PC-3 (cell line): ENCODE measurements at regions not wholly inside any gene's neighbourhood (a gene's known extent, or its start where the extent isn't known, plus 50 kb on each side); places are given as distances from the start of the nearest gene placed in this dataset.

Source experiments
- ATAC-seq: fragments of 200-7000 bp; cut with Tn5 transposase; 2 replicates; pipeline ENCODE4 v1.9.1; 2020; ENCODE audit warnings: mild to moderate bottlenecking, moderate library complexity
- BruUV-seq: library from RNA; stranded (reverse); fragments of 400-500 nt; replicated peaks from 2 replicates; lab custom pipeline; 2021; lab: Mats Ljungman, UMichigan
- CTCF ChIA-PET: fragments of 300-600 bp; sonication (Branson Sonifier 250); formaldehyde crosslinking; loops from one replicate; lab custom pipeline; 2022; ENCODE audit warnings: antibody characterized with exemption; lab: Charles Lee
- POLR2A ChIA-PET: fragments of 300-600 bp; sonication (Branson Sonifier 250); formaldehyde crosslinking; loops from one replicate; lab custom pipeline; 2022; ENCODE audit warnings: antibody characterized with exemption; ENCODE audit not compliant: unreplicated experiment; lab: Charles Lee
- DNase-seq: peaks from one replicate; pipeline ENCODE4 v3.0.0-alpha.2; 2015
- H2AFZ ChIP-seq: fragments of 300-600 bp; sonication (generic); 2 replicates; pipeline ENCODE4 v1.6.0; 2016; ENCODE audit warnings: antibody characterized with exemption, low read length
- H3F3A ChIP-seq: fragments of 300-600 bp; sonication (generic); one replicate; pipeline ENCODE4 v1.6.0; 2017; ENCODE audit warnings: antibody characterized with exemption, low read length, control low read depth, mild to moderate bottlenecking; ENCODE audit not compliant: unreplicated experiment
- H3K27ac ChIP-seq: fragments of 300-600 bp; sonication (generic); 2 replicates; pipeline ENCODE4 v1.5.1; 2016; ENCODE audit warnings: mild to moderate bottlenecking, low read length
- H3K27me3 ChIP-seq: fragments of 300-600 bp; sonication (generic); 2 replicates; pipeline ENCODE4 v1.6.1; 2016; ENCODE audit warnings: low read length, mixed read lengths
- H3K36me3 ChIP-seq: fragments of 300-600 bp; sonication (generic); 2 replicates; pipeline ENCODE4 v1.6.1; 2016; ENCODE audit warnings: low read depth, mixed run types, low read length, mixed read lengths
- H3K4me1 ChIP-seq: fragments of 300-600 bp; sonication (generic); 2 replicates; pipeline ENCODE4 v1.5.1; 2016; ENCODE audit warnings: low read length; ENCODE audit not compliant: insufficient read depth
- H3K4me2 ChIP-seq: fragments of 300-600 bp; sonication (generic); 2 replicates; pipeline ENCODE4 v1.6.0; 2016; ENCODE audit warnings: low read length
- H3K4me3 ChIP-seq: fragments of 300-600 bp; sonication (generic); 2 replicates; pipeline ENCODE4 v1.5.1; 2016; ENCODE audit warnings: mild to moderate bottlenecking, low read length, mixed read lengths
- H3K79me2 ChIP-seq: fragments of 300-600 bp; sonication (generic); 2 replicates; pipeline ENCODE4 v1.6.1; 2017; ENCODE audit warnings: low read length, mixed read lengths
- H3K9ac ChIP-seq: fragments of 300-600 bp; sonication (generic); 2 replicates; pipeline ENCODE4 v1.6.0; 2016; ENCODE audit warnings: mild to moderate bottlenecking, low read length
- H3K9me2 ChIP-seq: fragments of 300-600 bp; sonication (generic); replicated peaks from 2 replicates; pipeline ENCODE4 v1.6.1; 2016; ENCODE audit warnings: mixed run types, low read length, mixed read lengths
- H3K9me3 ChIP-seq: fragments of 300-600 bp; sonication (generic); 2 replicates; pipeline ENCODE4 v1.6.1; 2016; ENCODE audit warnings: low read length, mixed read lengths
- H4K20me1 ChIP-seq: fragments of 300-600 bp; sonication (generic); 2 replicates; pipeline ENCODE4 v1.6.1; 2016; ENCODE audit warnings: low read length, mixed read lengths
- EZH2 ChIP-seq: fragments of 300-600 bp; sonication (generic); IDR thresholded peaks from one replicate; pipeline ENCODE4 v1.6.1; 2017; ENCODE audit warnings: antibody characterized with exemption, mild to moderate bottlenecking, low read length; ENCODE audit not compliant: unreplicated experiment
- EZH2phosphoT487 ChIP-seq: fragments of 300-600 bp; sonication (generic); IDR thresholded peaks from 2 replicates; pipeline ENCODE4 v1.6.1; 2018; ENCODE audit warnings: mild to moderate bottlenecking, antibody characterized with exemption, low read length, borderline replicate concordance
- intact Hi-C: fragments of 100-400 bp; cut with micrococcal nuclease; formaldehyde crosslinking; loops from 2 replicates; pipeline ENCODE4 v1.9.0; 2023
- TF ChIP-seq, protein P1 (sequence below): fragments of 300-600 bp; sonication (generic); conservative IDR thresholded peaks from 2 replicates; pipeline ENCODE4 v1.5.1; 2017; ENCODE audit warnings: antibody characterized with exemption, low read depth, mild to moderate bottlenecking, low read length

- no peak overlapping the region for H3K9ac ChIP-seq
- DNase-seq, result no peak
- H2AFZ ChIP-seq, result no peak overlapping the region
- no peaks in the 10 kb centered on the region for H3K36me3 ChIP-seq
- H3F3A ChIP-seq, result no peaks in the 10 kb centered on the region
- no peak overlapping the region for H3K4me3 ChIP-seq
- no peaks in the 10 kb centered on the region for H3K9me2 ChIP-seq
- intact Hi-C loops, result no loop called here
- no peak for ATAC-seq
- H4K20me1 ChIP-seq, result no peaks in the 10 kb centered on the region
- ChIA-PET CTCF (no interaction called here), POLR2A (no interaction called here)
- peaks cover 9% of the 10 kb centered on the region for H3K27me3 ChIP-seq
- H3K4me1 ChIP-seq, result no peaks in the 10 kb centered on the region
- no peak overlapping the region for H3K4me2 ChIP-seq
- TF ChIP-seq, protein P1, sequence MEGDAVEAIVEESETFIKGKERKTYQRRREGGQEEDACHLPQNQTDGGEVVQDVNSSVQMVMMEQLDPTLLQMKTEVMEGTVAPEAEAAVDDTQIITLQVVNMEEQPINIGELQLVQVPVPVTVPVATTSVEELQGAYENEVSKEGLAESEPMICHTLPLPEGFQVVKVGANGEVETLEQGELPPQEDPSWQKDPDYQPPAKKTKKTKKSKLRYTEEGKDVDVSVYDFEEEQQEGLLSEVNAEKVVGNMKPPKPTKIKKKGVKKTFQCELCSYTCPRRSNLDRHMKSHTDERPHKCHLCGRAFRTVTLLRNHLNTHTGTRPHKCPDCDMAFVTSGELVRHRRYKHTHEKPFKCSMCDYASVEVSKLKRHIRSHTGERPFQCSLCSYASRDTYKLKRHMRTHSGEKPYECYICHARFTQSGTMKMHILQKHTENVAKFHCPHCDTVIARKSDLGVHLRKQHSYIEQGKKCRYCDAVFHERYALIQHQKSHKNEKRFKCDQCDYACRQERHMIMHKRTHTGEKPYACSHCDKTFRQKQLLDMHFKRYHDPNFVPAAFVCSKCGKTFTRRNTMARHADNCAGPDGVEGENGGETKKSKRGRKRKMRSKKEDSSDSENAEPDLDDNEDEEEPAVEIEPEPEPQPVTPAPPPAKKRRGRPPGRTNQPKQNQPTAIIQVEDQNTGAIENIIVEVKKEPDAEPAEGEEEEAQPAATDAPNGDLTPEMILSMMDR, result no peak
- TF ChIP-seq EZH2 (no peak), EZH2phosphoT487 (no peak)
- no TSS peak for BruUV-seq
- no peaks in the 10 kb centered on the region for H3K79me2 ChIP-seq
- no peaks in the 10 kb centered on the region for H3K9me3 ChIP-seq
- H3K27ac ChIP-seq, result no peak overlapping the region
Measured at GRCh38 chr3:135451037-135451785, 514.3 kb upstream of the PPP2R3A start.

- CTCF ChIA-PET, result no interaction called here
- ATAC-seq, result no peak
- Histone ChIP-seq H3K4me1 (no peaks in the 10 kb centered on the region), H4K20me1 (no peaks in the 10 kb centered on the region), H3K4me3 (no peak overlapping the region), H3K9me2 (no peaks in the 10 kb centered on the region), H3K4me2 (no peak overlapping the region), H3F3A (no peaks in the 10 kb centered on the region), H3K27ac (no peak overlapping the region), H3K79me2 (no peaks in the 10 kb centered on the region), H3K36me3 (no peaks in the 10 kb centered on the region), H3K9ac (no peak overlapping the region), H3K9me3 (no peaks in the 10 kb centered on the region), H3K27me3 (peaks cover 25% of the 10 kb centered on the region), H2AFZ (no peak overlapping the region)
- no TSS peak for BruUV-seq
- DNase-seq, result no peak
- TF ChIP-seq, protein P1, result no peak
- TF ChIP-seq EZH2phosphoT487, result no peak
- TF ChIP-seq EZH2, result no peak
- intact Hi-C loops, result no loop called here
- POLR2A ChIA-PET, result no interaction called here
Measured at GRCh38 chr3:135452881-135453280, 512.6 kb upstream of the PPP2R3A start.

DNA sequence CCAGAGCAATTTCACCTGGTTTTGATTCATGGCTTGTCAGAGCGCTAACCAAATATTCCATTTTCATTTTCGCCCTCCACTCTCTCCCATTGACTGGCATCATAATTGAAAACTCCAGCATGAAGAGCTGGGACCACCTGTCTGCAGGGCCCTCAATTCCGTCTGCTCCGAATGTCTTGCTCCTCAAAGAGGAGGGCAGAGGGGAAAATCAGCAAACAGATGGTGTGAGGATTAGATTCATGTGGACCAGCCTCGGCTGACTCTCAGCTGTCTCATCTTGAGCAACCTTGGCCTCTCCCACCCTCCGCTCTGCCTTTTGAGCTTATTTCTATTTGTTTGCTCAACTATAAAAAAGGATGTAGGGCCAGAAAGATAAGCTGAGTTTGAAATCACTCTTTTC, 512.2 kb upstream of the PPP2R3A start:
- no peak overlapping the region for H3K9ac ChIP-seq
- no peaks in the 10 kb centered on the region for H4K20me1 ChIP-seq
- no peaks in the 10 kb centered on the region for H3K36me3 ChIP-seq
- H3K27me3 ChIP-seq, result peaks cover 28% of the 10 kb centered on the region
- no peaks in the 10 kb centered on the region for H3K9me2 ChIP-seq
- H3K9me3 ChIP-seq, result no peaks in the 10 kb centered on the region
- H3K4me3 ChIP-seq, result no peak overlapping the region
- H3K79me2 ChIP-seq, result no peaks in the 10 kb centered on the region
- H3K4me2 ChIP-seq, result no peak overlapping the region
- TF ChIP-seq EZH2 (no peak), EZH2phosphoT487 (no peak)
- TF ChIP-seq, protein P1, result no peak
- CTCF ChIA-PET, result no interaction called here
- H3K4me1 ChIP-seq, result no peaks in the 10 kb centered on the region
- H2AFZ ChIP-seq, result no peak overlapping the region
- H3K27ac ChIP-seq, result no peak overlapping the region
- no peaks in the 10 kb centered on the region for H3F3A ChIP-seq
- no TSS peak for BruUV-seq
- intact Hi-C loops, result no loop called here
- no peak for DNase-seq
- no peak for ATAC-seq
- POLR2A ChIA-PET, result no interaction called here
